Natural killer cell (primary cell): ENCODE measurements at regions not wholly inside any gene's neighbourhood (a gene's known extent, or its start where the extent isn't known, plus 50 kb on each side); places are given as distances from the start of the nearest gene placed in this dataset.

Source experiments
- ATAC-seq, 3 donors: fragments of 150-1000 bp in 2 of 3; fragments of 200-7000 bp in 1 of 3; cut with Tn5 transposase; 1 replicate in 1 of 3; 2 replicates in 2 of 3; pipeline ENCODE4 v1.10.0; 2021; ENCODE audit warnings: mild to moderate bottlenecking in 2 of 3, moderate library complexity in 2 of 3
- DNase-seq, 2 donors: peaks; one replicate each; pipeline versions ENCODE4 v3.0.0 to v3.0.0-alpha.2; 2013 to 2021; ENCODE audit warnings: mixed read lengths in 1 of 2
- H3K27ac ChIP-seq: one replicate; pipeline ENCODE4 v1.5.1; 2013; ENCODE audit warnings: mild to moderate bottlenecking, low read length
- H3K27me3 ChIP-seq: one replicate; pipeline ENCODE4 v1.6.1; 2013; ENCODE audit warnings: low read length; ENCODE audit not compliant: control insufficient read depth, insufficient read depth
- H3K36me3 ChIP-seq: one replicate; pipeline ENCODE4 v1.6.1; 2013; ENCODE audit warnings: low read length; ENCODE audit not compliant: control insufficient read depth, insufficient read depth
- H3K4me1 ChIP-seq: one replicate; pipeline ENCODE4 v1.6.1; 2013; ENCODE audit warnings: low read length; ENCODE audit not compliant: control insufficient read depth, insufficient read depth
- H3K4me3 ChIP-seq: one replicate; pipeline ENCODE4 v1.5.1; 2013; ENCODE audit warnings: low read length
- H3K9me3 ChIP-seq: one replicate; pipeline ENCODE4 v1.6.1; 2013; ENCODE audit warnings: low read length; ENCODE audit not compliant: control insufficient read depth, insufficient read depth
- H3K27ac Mint-ChIP-seq, 2 donors: one replicate each; pipeline ENCODE4 v1.8.0; 2022; ENCODE audit warnings: mild to moderate bottlenecking in 2 of 2, mixed read lengths in 2 of 2, moderate library complexity in 1 of 2
- H3K27me3 Mint-ChIP-seq, 2 donors: one replicate each; pipeline ENCODE4 v1.8.0; 2022; ENCODE audit warnings: low read depth in 2 of 2, mixed read lengths in 2 of 2
- H3K36me3 Mint-ChIP-seq: one replicate; pipeline ENCODE4 v1.8.0; 2022; ENCODE audit warnings: mixed read lengths
- H3K4me1 Mint-ChIP-seq, 2 donors: one replicate each; pipeline ENCODE4 v1.8.0; 2022; ENCODE audit warnings: mixed read lengths in 2 of 2
- H3K4me3 Mint-ChIP-seq: one replicate; pipeline ENCODE4 v1.8.0; 2022; ENCODE audit warnings: mild to moderate bottlenecking, moderate library complexity, mixed read lengths
- H3K9me3 Mint-ChIP-seq, 2 donors: one replicate each; pipeline ENCODE4 v1.8.0; 2022; ENCODE audit warnings: mixed read lengths in 2 of 2
- CTCF ChIP-seq: fragments of 200-600 bp; IDR thresholded peaks from one replicate; pipeline ENCODE4 v1.8.0; 2022; ENCODE audit warnings: antibody characterized with exemption
- WGBS: methylation state at CpG from one replicate; pipeline ENCODE4 v1.1.7; 2013; ENCODE audit warnings: missing lambda C conversion rate; ENCODE audit not compliant: insufficient coverage; 5-methylcytosine and 5-hydroxymethylcytosine counted together
- intact Hi-C: fragments of 100-400 bp; cut with micrococcal nuclease; formaldehyde crosslinking; loops from one replicate; pipeline ENCODE4 v1.14.2; 2022

GRCh38 chr14:65160091-65160490 is 57.8 kb upstream of the MAX start:
- ATAC-seq, result no peak
- Mint-ChIP-seq H3K9me3 (no peaks in the 10 kb centered on the region), H3K27me3 (no peaks in the 10 kb centered on the region), H3K4me3 (no peak overlapping the region), H3K27ac (no peak overlapping the region), H3K4me1 (no peaks in the 10 kb centered on the region), H3K36me3 (no peaks in the 10 kb centered on the region)
- intact Hi-C loops, result loop anchor here (10.0 kb wide), 1 partner anchor 665 kb away; no protein-coding TSS in a partner anchor
- H3K4me1 ChIP-seq, result peaks cover 7% of the 10 kb centered on the region
- no peak overlapping the region for H3K27ac ChIP-seq
- TF ChIP-seq CTCF, result no peak
- no peaks in the 10 kb centered on the region for H3K9me3 ChIP-seq
- no CpG with 5 or more reads among the region's 2 CpGs for WGBS
- H3K4me3 ChIP-seq, result no peak overlapping the region
- H3K36me3 ChIP-seq, result no peaks in the 10 kb centered on the region
- DNase-seq, result no peak
- H3K27me3 ChIP-seq, result no peaks in the 10 kb centered on the region

GRCh38 chr14:65162031-65162430 is 59.7 kb upstream of the MAX start:
- 64% methylated on average over 1 of the region's 1 CpG for WGBS
- no peaks in the 10 kb centered on the region for H3K27me3 Mint-ChIP-seq
- intact Hi-C loops, result loop anchor here (10.0 kb wide), 1 partner anchor 663 kb away; no protein-coding TSS in a partner anchor
- H3K4me1 Mint-ChIP-seq, result no peaks in the 10 kb centered on the region
- no peaks in the 10 kb centered on the region for H3K9me3 Mint-ChIP-seq
- Histone ChIP-seq H3K36me3 (no peaks in the 10 kb centered on the region), H3K4me3 (no peak overlapping the region), H3K27me3 (no peaks in the 10 kb centered on the region), H3K4me1 (peaks cover 7% of the 10 kb centered on the region), H3K27ac (no peak overlapping the region), H3K9me3 (no peaks in the 10 kb centered on the region)
- no peak for TF ChIP-seq CTCF
- no peak overlapping the region for H3K27ac Mint-ChIP-seq
- no peak for DNase-seq
- H3K36me3 Mint-ChIP-seq, result no peaks in the 10 kb centered on the region
- no peak overlapping the region for H3K4me3 Mint-ChIP-seq
- no peak for ATAC-seq

GRCh38 chr14:65164068-65164824 is 61.9 kb upstream of the MAX start:
- Mint-ChIP-seq H3K4me1 (no peaks in the 10 kb centered on the region), H3K36me3 (no peaks in the 10 kb centered on the region), H3K27me3 (peaks cover 0 to 6% of the 10 kb centered on the region in 2 donors), H3K27ac (no peak overlapping the region), H3K4me3 (no peak overlapping the region), H3K9me3 (no peaks in the 10 kb centered on the region)
- DNase-seq, result peak in 1 of 2 donors; percentile 79
- peak in 2 of 3 donors; percentile 35 to 42 for ATAC-seq
- TF ChIP-seq CTCF, result peak; percentile 59
- WGBS, result 56% methylated on average over 6 of the region's 6 CpGs
- H3K4me3 ChIP-seq, result no peak overlapping the region
- H3K27ac ChIP-seq, result no peak overlapping the region
- H3K36me3 ChIP-seq, result no peaks in the 10 kb centered on the region
- peaks cover 4% of the 10 kb centered on the region for H3K4me1 ChIP-seq
- H3K27me3 ChIP-seq, result no peaks in the 10 kb centered on the region
- H3K9me3 ChIP-seq, result no peaks in the 10 kb centered on the region
- intact Hi-C loops, result loop anchor here (1.0 to 10.0 kb wide), 3 partner anchors 661 to 906 kb away; no protein-coding TSS in a partner anchor

- no peaks in the 10 kb centered on the region for H3K27me3 ChIP-seq
- intact Hi-C loops, result loop anchor here (1.0 to 10.0 kb wide), 3 partner anchors 660 to 906 kb away; no protein-coding TSS in a partner anchor
- no peaks in the 10 kb centered on the region for H3K36me3 ChIP-seq
- H3K4me1 ChIP-seq, result no peaks in the 10 kb centered on the region
- H3K36me3 Mint-ChIP-seq, result no peaks in the 10 kb centered on the region
- no peak overlapping the region for H3K27ac ChIP-seq
- 91% methylated on average over 3 of the region's 3 CpGs for WGBS
- DNase-seq (no peak), ATAC-seq (no peak)
- TF ChIP-seq CTCF, result no peak
- no peak overlapping the region for H3K27ac Mint-ChIP-seq
- H3K9me3 Mint-ChIP-seq, result no peaks in the 10 kb centered on the region
- H3K4me1 Mint-ChIP-seq, result no peaks in the 10 kb centered on the region
- H3K4me3 Mint-ChIP-seq, result no peak overlapping the region
- H3K9me3 ChIP-seq, result no peaks in the 10 kb centered on the region
- no peak overlapping the region for H3K4me3 ChIP-seq
- peaks cover 3 to 11% of the 10 kb centered on the region in 2 donors for H3K27me3 Mint-ChIP-seq
Measured at GRCh38 chr14:65164825-65165135, 62.5 kb upstream of the MAX start.
